ENCODE measurements at regions not wholly inside any gene's neighbourhood (a gene's known extent, or its start where the extent isn't known, plus 50 kb on each side); places are given as distances from the start of the nearest gene placed in this dataset.

DNA sequence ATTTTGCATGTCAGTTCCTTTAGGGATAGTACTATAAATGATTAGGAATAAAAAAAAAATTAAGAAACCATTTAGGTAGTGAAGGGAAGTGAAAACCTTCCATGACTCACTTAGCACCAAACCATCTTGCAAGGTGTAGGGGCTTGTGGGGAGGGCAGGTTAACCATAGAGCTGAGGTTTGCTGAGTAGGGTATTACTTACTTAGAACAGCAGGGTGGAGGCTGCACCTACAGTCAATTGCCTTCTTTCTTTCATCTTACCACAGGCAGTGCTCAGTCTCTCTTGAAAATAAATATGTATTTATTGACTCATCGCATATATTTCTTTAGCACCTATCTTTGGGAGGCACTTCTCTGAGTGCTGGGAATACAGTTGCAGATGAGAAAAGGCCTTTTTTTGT lies 104.9 kb upstream of the GIMD1 start:
- CTCF ChIA-PET = interaction anchor here (0.6 kb wide), 1 partner anchor 280 kb away, joined by 3 read pairs; no protein-coding TSS in a partner anchor
- DNase-seq (ENCODE audit: extremely low spot score) = no peak
- POLR2A ChIA-PET = no interaction called here
- TF ChIP-seq, protein P1, sequence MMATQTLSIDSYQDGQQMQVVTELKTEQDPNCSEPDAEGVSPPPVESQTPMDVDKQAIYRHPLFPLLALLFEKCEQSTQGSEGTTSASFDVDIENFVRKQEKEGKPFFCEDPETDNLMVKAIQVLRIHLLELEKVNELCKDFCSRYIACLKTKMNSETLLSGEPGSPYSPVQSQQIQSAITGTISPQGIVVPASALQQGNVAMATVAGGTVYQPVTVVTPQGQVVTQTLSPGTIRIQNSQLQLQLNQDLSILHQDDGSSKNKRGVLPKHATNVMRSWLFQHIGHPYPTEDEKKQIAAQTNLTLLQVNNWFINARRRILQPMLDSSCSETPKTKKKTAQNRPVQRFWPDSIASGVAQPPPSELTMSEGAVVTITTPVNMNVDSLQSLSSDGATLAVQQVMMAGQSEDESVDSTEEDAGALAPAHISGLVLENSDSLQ (IDR thresholded peaks at IDR 0.05) = no peak
- TF ChIP-seq L3MBTL2 (conservative IDR thresholded peaks at IDR 0.05) (no peak), HDGF (IDR thresholded peaks at IDR 0.05; ENCODE audit: borderline replicate concordance) (no peak), FOXA1 (IDR thresholded peaks at IDR 0.05) (no peak), NFRKB (IDR thresholded peaks at IDR 0.05) (no peak), TARDBP (IDR thresholded peaks at IDR 0.05) (no peak), LEF1 (IDR thresholded peaks at IDR 0.05; ENCODE audit: borderline replicate concordance) (no peak), ZNF384 (IDR thresholded peaks at IDR 0.05) (no peak), ELF4 (IDR thresholded peaks at IDR 0.05) (no peak), SP1 (IDR thresholded peaks at IDR 0.05) (no peak), FOXM1 (IDR thresholded peaks at IDR 0.05; ENCODE audit: borderline replicate concordance) (no peak), CTBP1 (IDR thresholded peaks at IDR 0.05; ENCODE audit: borderline replicate concordance) (no peak), FOXK2 (IDR thresholded peaks at IDR 0.05) (no peak), SUZ12 (IDR thresholded peaks at IDR 0.05) (no peak), BHLHE40 (IDR thresholded peaks at IDR 0.05; ENCODE audit: borderline replicate concordance) (no peak), ARNT (IDR thresholded peaks at IDR 0.05) (no peak)

DNA sequence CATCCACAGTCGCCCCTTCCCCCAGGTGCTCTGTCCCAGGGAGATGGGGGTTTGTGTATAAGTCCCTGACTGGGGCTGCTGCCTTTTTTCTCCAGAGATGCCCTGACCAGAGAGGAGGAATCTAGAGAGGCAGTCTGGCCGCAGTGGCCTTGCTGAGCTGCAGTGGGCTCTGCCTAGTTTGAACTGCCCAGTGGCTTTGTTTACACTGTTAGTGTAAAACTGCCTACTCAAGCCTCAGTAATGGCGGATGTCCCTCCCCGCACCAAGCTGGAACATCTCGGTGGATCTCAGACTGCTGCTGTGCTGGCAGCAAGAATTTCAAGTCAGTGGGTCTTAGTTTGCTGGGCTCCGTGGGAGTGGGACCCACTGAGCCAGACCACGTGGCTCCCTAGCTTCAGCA lies 102.6 kb upstream of the GIMD1 start:
- TF ChIP-seq FOXM1 (IDR thresholded peaks at IDR 0.05; ENCODE audit: borderline replicate concordance) (no peak), LEF1 (IDR thresholded peaks at IDR 0.05; ENCODE audit: borderline replicate concordance) (no peak), SUZ12 (IDR thresholded peaks at IDR 0.05) (no peak), ELF4 (IDR thresholded peaks at IDR 0.05) (no peak), ARNT (IDR thresholded peaks at IDR 0.05) (no peak), ZNF384 (IDR thresholded peaks at IDR 0.05) (no peak)
- TF ChIP-seq, protein P1 (IDR thresholded peaks at IDR 0.05) = no peak
- POLR2A ChIA-PET = no interaction called here
- DNase-seq (ENCODE audit: extremely low spot score) = no peak
- CTCF ChIA-PET = no interaction called here

DNA sequence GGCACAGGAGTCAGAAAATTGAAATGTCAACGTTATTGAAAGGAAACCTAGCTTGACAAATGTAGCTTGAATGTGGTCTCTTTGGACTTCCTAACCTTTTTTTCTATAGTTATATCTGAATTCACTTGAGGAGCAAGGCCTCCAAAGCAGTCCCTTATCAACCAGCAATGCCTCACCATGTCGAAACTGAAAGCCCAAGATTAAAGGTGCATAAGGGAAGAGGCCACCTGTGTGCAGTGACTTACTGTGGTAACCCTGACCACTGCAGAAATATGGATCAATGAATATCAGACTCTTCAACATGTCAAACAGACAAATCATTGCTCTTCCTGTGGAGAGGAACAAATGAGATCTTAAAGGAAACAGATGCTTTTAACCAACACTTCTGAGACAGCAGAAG lies 95.0 kb upstream of the GIMD1 start:
- DNase-seq (ENCODE audit: extremely low spot score) = no peak
- TF ChIP-seq FOXA1 (IDR thresholded peaks at IDR 0.05) = no peak
- CTCF ChIA-PET = no interaction called here
- POLR2A ChIA-PET = no interaction called here

DNA sequence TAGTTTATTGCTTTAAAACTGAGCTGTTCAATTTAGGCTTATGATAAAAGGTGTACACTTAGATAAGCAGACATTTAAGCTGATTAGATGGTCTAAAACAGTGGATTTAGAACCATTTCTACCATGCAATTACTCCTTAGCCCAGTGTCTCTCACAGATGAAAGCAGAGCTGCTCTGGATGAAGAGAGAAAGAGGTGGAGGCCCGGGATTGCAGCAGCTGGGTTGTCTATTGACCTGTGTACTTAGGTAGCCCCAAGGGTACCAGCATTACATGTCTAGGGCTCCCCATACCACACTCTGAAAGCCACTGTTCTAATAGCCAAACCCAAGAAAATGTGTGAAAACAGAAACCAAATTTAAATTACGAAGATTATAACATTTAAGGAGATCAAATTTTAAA lies 86.0 kb upstream of the GIMD1 start:
- TF ChIP-seq HDGF (IDR thresholded peaks at IDR 0.05; ENCODE audit: borderline replicate concordance) (no peak), NFRKB (IDR thresholded peaks at IDR 0.05) (no peak), BHLHE40 (IDR thresholded peaks at IDR 0.05; ENCODE audit: borderline replicate concordance) (no peak), TARDBP (IDR thresholded peaks at IDR 0.05) (no peak), ARNT (IDR thresholded peaks at IDR 0.05) (no peak), CTBP1 (IDR thresholded peaks at IDR 0.05; ENCODE audit: borderline replicate concordance) (no peak), L3MBTL2 (conservative IDR thresholded peaks at IDR 0.05) (no peak), FOXK2 (IDR thresholded peaks at IDR 0.05) (no peak), FOXA1 (IDR thresholded peaks at IDR 0.05) (no peak), ELF4 (IDR thresholded peaks at IDR 0.05) (no peak), SP1 (IDR thresholded peaks at IDR 0.05) (no peak), FOXM1 (IDR thresholded peaks at IDR 0.05; ENCODE audit: borderline replicate concordance) (no peak), ZNF384 (IDR thresholded peaks at IDR 0.05) (no peak), SUZ12 (IDR thresholded peaks at IDR 0.05) (no peak), LEF1 (IDR thresholded peaks at IDR 0.05; ENCODE audit: borderline replicate concordance) (no peak)
- TF ChIP-seq, protein P1 (IDR thresholded peaks at IDR 0.05) = no peak
- CTCF ChIA-PET = no interaction called here
- POLR2A ChIA-PET = no interaction called here
- DNase-seq (ENCODE audit: extremely low spot score) = no peak

DNA sequence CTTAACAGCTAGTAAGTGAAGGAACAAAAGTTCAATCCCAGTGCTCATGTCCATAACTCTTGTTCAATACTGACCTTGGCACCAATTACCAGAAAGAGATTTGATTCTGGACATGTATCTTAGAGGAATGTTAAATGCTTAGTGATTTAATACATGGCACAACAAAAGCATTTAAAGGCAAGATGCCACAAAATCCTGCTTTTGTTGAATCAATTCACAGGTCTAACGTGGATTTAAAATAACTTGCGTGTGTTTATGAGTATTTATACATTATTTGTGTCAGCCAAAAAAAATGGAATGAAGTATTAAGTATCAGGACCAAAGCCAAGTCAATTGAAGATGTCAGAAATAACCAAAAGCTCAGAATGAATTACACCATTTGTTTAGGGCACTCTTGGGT lies 85.4 kb upstream of the GIMD1 start:
- CTCF ChIA-PET = no interaction called here
- POLR2A ChIA-PET = no interaction called here
- no peak for TF ChIP-seq SUZ12 (IDR thresholded peaks at IDR 0.05)
- TF ChIP-seq FOXM1 (IDR thresholded peaks at IDR 0.05; ENCODE audit: borderline replicate concordance) = no peak
- TF ChIP-seq CTBP1 (IDR thresholded peaks at IDR 0.05; ENCODE audit: borderline replicate concordance) = no peak
- TF ChIP-seq FOXK2 (IDR thresholded peaks at IDR 0.05) = no peak
- no peak for TF ChIP-seq LEF1 (IDR thresholded peaks at IDR 0.05; ENCODE audit: borderline replicate concordance)
- TF ChIP-seq L3MBTL2 (conservative IDR thresholded peaks at IDR 0.05) = no peak
- no peak for TF ChIP-seq ZNF384 (IDR thresholded peaks at IDR 0.05)
- TF ChIP-seq ELF4 (IDR thresholded peaks at IDR 0.05) = no peak
- no peak for TF ChIP-seq ARNT (IDR thresholded peaks at IDR 0.05)
- no peak for TF ChIP-seq TARDBP (IDR thresholded peaks at IDR 0.05)

DNA sequence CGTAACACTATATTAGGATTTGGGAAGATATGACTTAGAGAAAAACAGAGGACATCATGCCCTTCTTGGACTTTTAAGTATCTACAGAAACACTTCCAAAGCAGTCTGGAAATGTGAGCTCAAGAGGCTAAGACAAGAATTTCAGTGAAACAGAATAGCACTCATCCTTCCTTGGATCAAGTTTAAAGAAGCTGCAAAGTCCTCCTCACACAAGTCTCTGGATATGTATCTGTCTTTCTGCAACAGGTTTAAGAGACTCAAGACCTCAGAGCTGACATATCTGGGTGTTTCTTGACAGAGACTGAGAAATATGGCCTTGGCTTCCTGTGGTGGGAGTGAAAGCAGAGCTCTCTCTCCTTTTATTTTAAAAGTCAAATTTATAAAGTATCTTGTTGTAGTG lies 82.5 kb upstream of the GIMD1 start:
- TF ChIP-seq ZNF384 (IDR thresholded peaks at IDR 0.05) (no peak), SUZ12 (IDR thresholded peaks at IDR 0.05) (no peak), FOXA1 (IDR thresholded peaks at IDR 0.05) (no peak), BHLHE40 (IDR thresholded peaks at IDR 0.05; ENCODE audit: borderline replicate concordance) (no peak), CTBP1 (IDR thresholded peaks at IDR 0.05; ENCODE audit: borderline replicate concordance) (no peak), L3MBTL2 (conservative IDR thresholded peaks at IDR 0.05) (no peak), FOXM1 (IDR thresholded peaks at IDR 0.05; ENCODE audit: borderline replicate concordance) (no peak), ELF4 (IDR thresholded peaks at IDR 0.05) (no peak), TARDBP (IDR thresholded peaks at IDR 0.05) (no peak)
- TF ChIP-seq, protein P1 (IDR thresholded peaks at IDR 0.05) = no peak
- ChIA-PET CTCF (no interaction called here), POLR2A (no interaction called here)
- DNase-seq (ENCODE audit: extremely low spot score) = no peak

More for the DNA sequence above, 85.4 kb upstream of the GIMD1 start:
- DNase-seq (ENCODE audit: extremely low spot score) = no peak
